Esophagus muscularis mucosa (tissue), 4 donors: ENCODE measurements at regions not wholly inside any gene's neighbourhood (a gene's known extent, or its start where the extent isn't known, plus 50 kb on each side); places are given as distances from the start of the nearest gene placed in this dataset.

Experiments
- CTCF ChIP-seq, 3 experiments: fragments of 200-600 bp in 2 of 3; fragments of 450-650 bp in 1 of 3; sonication (generic) in 2 of 3; IDR thresholded peaks; one replicate each; pipeline ENCODE4 v1.5.1; 2017 to 2019; ENCODE audit warnings: antibody characterized with exemption in 3 of 3, mild to moderate bottlenecking in 2 of 3, moderate library complexity in 1 of 3
- EP300 ChIP-seq: sonication (generic); formaldehyde crosslinking; IDR thresholded peaks from one replicate; pipeline ENCODE4 v1.6.1; 2017; ENCODE audit warnings: antibody characterized with exemption
- POLR2A ChIP-seq: fragments of 450-650 bp; IDR thresholded peaks from one replicate; pipeline ENCODE4 v1.6.1; 2017; ENCODE audit warnings: antibody characterized with exemption, moderate library complexity, mild to moderate bottlenecking, low read depth

- TF ChIP-seq POLR2A (no peak), CTCF (IDR thresholded peaks at IDR 0.05) (no peak), EP300 (no peak)
These were observed 598.2 kb upstream of the MAP3K7 start for GRCh38 chr6:91185072-91185471.
